ENCODE measurements at regions not wholly inside any gene's neighbourhood (a gene's known extent, or its start where the extent isn't known, plus 50 kb on each side); places are given as distances from the start of the nearest gene placed in this dataset.

DNA sequence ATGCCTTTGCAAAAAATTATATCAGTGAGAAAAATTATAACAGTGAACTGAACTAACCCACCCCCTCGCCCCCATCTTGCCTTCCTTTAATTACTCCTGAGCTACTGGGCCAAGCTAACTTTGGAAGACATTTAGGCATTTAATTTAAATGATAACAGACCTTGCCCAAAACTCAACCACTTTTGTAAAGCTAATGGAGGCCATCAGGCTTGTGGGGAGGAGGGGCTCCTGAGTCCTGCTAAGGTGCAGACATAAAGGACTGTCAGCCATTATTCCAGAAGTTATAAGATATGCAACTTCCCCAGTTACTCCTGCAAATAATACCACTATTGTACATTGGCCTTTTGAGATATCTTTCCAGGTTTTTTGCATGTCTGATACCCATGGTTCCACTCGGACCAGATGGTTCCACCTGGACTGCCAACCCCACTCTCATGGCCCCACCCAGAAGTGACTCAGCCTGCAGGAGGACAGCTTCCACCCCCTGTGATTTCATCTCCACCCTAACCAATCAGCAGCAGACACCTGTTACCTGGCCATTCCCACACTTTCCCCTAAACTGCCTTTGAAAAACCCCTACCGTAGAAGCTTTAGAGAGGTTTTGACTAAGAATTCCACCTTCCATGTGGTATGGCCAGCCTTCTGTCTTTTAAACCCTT, 805.4 kb upstream of the CDH6 start:
- H3K79me2 ChIP-seq (ENCODE audit: control insufficient read depth, insufficient read depth, low read length, poor library complexity): no peaks in the 10 kb centered on the region
- no peak overlapping the region for H3K4me2 ChIP-seq (ENCODE audit: low read length)
- no peaks in the 10 kb centered on the region for H3K9me3 ChIP-seq (ENCODE audit: insufficient read depth, low read depth, low read length)
- H3K23ac ChIP-seq (ENCODE audit: low read length): no peak overlapping the region
- H2BK120ac ChIP-seq (ENCODE audit: insufficient read depth, low read length, poor library complexity): no peak overlapping the region
- no peak overlapping the region for H2BK12ac ChIP-seq (ENCODE audit: low read length)
- H4K91ac ChIP-seq (ENCODE audit: low read depth, low read length): no peak overlapping the region
- no peak overlapping the region for H4K12ac ChIP-seq (ENCODE audit: low read depth, low read length)
- H3K14ac ChIP-seq (ENCODE audit: low read length): no peak overlapping the region
- no peaks in the 10 kb centered on the region for H3K4me1 ChIP-seq (ENCODE audit: control insufficient read depth in 1 of 2, insufficient read depth in 2 of 2, low read length in 2 of 2)
- no peak overlapping the region for H2AFZ ChIP-seq (ENCODE audit: insufficient read depth, low read length, poor library complexity)
- no peak overlapping the region for H2BK5ac ChIP-seq (ENCODE audit: low read depth, low read length, poor library complexity)
- H3K4ac ChIP-seq (ENCODE audit: low read depth, low read length): no peak overlapping the region
- H2AK5ac ChIP-seq (ENCODE audit: low read length): no peak overlapping the region
- no peak overlapping the region for H3K9ac ChIP-seq (ENCODE audit: low read length)
- H4K8ac ChIP-seq (ENCODE audit: low read depth, low read length): no peak overlapping the region
- H3K18ac ChIP-seq (ENCODE audit: low read length): no peak overlapping the region
- no CpG with 5 or more reads among the region's 3 CpGs for WGBS (ENCODE audit: extremely low coverage, insufficient coverage, insufficient read length)
- H3K79me1 ChIP-seq (ENCODE audit: low read length): no peaks in the 10 kb centered on the region
- DNase-seq: no peak
- no peak overlapping the region for H3K27ac ChIP-seq (ENCODE audit: low read depth, low read length)
- H3K27me3 ChIP-seq (ENCODE audit: insufficient read depth, low read length): no peaks in the 10 kb centered on the region
- H3K36me3 ChIP-seq (ENCODE audit: control insufficient read depth in 1 of 2, insufficient read depth in 2 of 2, low read length in 2 of 2): no peaks in the 10 kb centered on the region
- no peak overlapping the region for H3K4me3 ChIP-seq (ENCODE audit: low read depth, low read length)

- Histone ChIP-seq H3K23ac (ENCODE audit: low read length) (no peak overlapping the region), H3K4me2 (ENCODE audit: low read length) (no peak overlapping the region), H3K79me2 (ENCODE audit: control insufficient read depth, insufficient read depth, low read length, poor library complexity) (no peaks in the 10 kb centered on the region), H3K9ac (ENCODE audit: low read length) (no peak overlapping the region), H2AFZ (ENCODE audit: insufficient read depth, low read length, poor library complexity) (no peak overlapping the region), H4K8ac (ENCODE audit: low read depth, low read length) (no peak overlapping the region), H2BK5ac (ENCODE audit: low read depth, low read length, poor library complexity) (no peak overlapping the region), H4K12ac (ENCODE audit: low read depth, low read length) (no peak overlapping the region), H2BK120ac (ENCODE audit: insufficient read depth, low read length, poor library complexity) (no peak overlapping the region), H3K18ac (ENCODE audit: low read length) (no peak overlapping the region), H2AK5ac (ENCODE audit: low read length) (no peak overlapping the region), H3K36me3 (ENCODE audit: control insufficient read depth in 1 of 2, insufficient read depth in 2 of 2, low read length in 2 of 2) (no peaks in the 10 kb centered on the region), H3K9me3 (ENCODE audit: insufficient read depth, low read depth, low read length) (no peaks in the 10 kb centered on the region), H3K4me1 (ENCODE audit: control insufficient read depth in 1 of 2, insufficient read depth in 2 of 2, low read length in 2 of 2) (no peaks in the 10 kb centered on the region), H3K27me3 (ENCODE audit: insufficient read depth, low read length) (no peaks in the 10 kb centered on the region), H3K4me3 (ENCODE audit: low read depth, low read length) (no peak overlapping the region), H3K79me1 (ENCODE audit: low read length) (no peaks in the 10 kb centered on the region), H3K4ac (ENCODE audit: low read depth, low read length) (no peak overlapping the region), H4K91ac (ENCODE audit: low read depth, low read length) (no peak overlapping the region), H3K14ac (ENCODE audit: low read length) (no peak overlapping the region), H3K27ac (ENCODE audit: low read depth, low read length) (no peak overlapping the region), H2BK12ac (ENCODE audit: low read length) (no peak overlapping the region)
- DNase-seq: no peak
- no CpG with 5 or more reads among the region's 2 CpGs for WGBS (ENCODE audit: extremely low coverage, insufficient coverage, insufficient read length)
These were observed 807.7 kb upstream of the CDH6 start for GRCh38 chr5:30385754-30386153.

DNA sequence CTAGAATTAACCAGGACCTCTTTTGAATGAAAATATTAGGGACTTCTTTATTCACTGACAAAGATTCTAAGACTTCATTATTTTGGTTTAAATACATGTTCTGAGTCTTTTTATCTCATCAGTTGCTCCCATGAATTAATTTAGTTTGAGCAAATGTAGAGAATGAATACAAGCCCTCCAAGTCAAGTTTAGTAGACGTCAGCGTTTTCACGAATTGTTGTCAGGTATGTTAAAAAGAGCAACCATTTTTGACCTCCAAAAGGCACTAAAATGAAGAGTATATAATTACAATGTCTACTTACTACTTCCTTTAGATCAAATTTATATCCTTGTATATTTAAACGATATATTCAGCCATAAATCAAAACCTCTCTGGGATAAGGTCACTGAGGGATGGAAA, 809.3 kb upstream of the CDH6 start:
- Histone ChIP-seq H4K8ac (ENCODE audit: low read depth, low read length) (no peak overlapping the region), H3K36me3 (ENCODE audit: control insufficient read depth in 1 of 2, insufficient read depth in 2 of 2, low read length in 2 of 2) (no peaks in the 10 kb centered on the region), H4K91ac (ENCODE audit: low read depth, low read length) (no peak overlapping the region), H3K9me3 (ENCODE audit: insufficient read depth, low read depth, low read length) (no peaks in the 10 kb centered on the region), H3K79me2 (ENCODE audit: control insufficient read depth, insufficient read depth, low read length, poor library complexity) (no peaks in the 10 kb centered on the region), H3K27me3 (ENCODE audit: insufficient read depth, low read length) (no peaks in the 10 kb centered on the region), H3K4ac (ENCODE audit: low read depth, low read length) (no peak overlapping the region), H3K23ac (ENCODE audit: low read length) (no peak overlapping the region), H2AFZ (ENCODE audit: insufficient read depth, low read length, poor library complexity) (no peak overlapping the region), H3K9ac (ENCODE audit: low read length) (no peak overlapping the region), H3K4me2 (ENCODE audit: low read length) (no peak overlapping the region), H3K27ac (ENCODE audit: low read depth, low read length) (no peak overlapping the region), H4K12ac (ENCODE audit: low read depth, low read length) (no peak overlapping the region), H3K18ac (ENCODE audit: low read length) (no peak overlapping the region), H3K4me1 (ENCODE audit: control insufficient read depth in 1 of 2, insufficient read depth in 2 of 2, low read length in 2 of 2) (no peaks in the 10 kb centered on the region), H2BK120ac (ENCODE audit: insufficient read depth, low read length, poor library complexity) (no peak overlapping the region), H3K14ac (ENCODE audit: low read length) (no peak overlapping the region), H3K4me3 (ENCODE audit: low read depth, low read length) (no peak overlapping the region), H2BK12ac (ENCODE audit: low read length) (no peak overlapping the region), H2AK5ac (ENCODE audit: low read length) (no peak overlapping the region), H3K79me1 (ENCODE audit: low read length) (no peaks in the 10 kb centered on the region), H2BK5ac (ENCODE audit: low read depth, low read length, poor library complexity) (no peak overlapping the region)
- DNase-seq: no peak
- WGBS (ENCODE audit: extremely low coverage, insufficient coverage, insufficient read length): no CpG with 5 or more reads among the region's 4 CpGs

DNA sequence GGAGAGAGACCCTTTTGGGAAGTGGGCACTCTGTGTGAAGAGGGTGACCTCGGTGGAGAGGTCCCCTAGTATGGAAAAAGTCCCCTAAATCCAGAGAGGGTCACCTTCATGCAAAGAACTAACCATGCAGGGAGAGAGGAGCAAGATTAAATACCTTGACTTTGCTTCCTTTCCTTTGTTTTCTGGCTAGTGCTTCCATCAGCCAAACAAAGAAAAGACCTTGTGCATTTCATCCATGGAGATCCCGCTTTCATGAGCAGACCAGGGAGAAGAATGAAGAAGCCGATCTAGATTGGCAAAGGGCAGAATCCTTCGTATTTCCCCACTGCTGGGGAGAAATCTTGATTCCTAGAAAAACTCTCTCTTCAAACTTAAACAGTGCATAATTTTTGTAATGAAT, 813.3 kb upstream of the CDH6 start:
- no peak overlapping the region for H2AK5ac ChIP-seq (ENCODE audit: low read length)
- no peak overlapping the region for H3K23ac ChIP-seq (ENCODE audit: low read length)
- no peak overlapping the region for H4K8ac ChIP-seq (ENCODE audit: low read depth, low read length)
- H3K14ac ChIP-seq (ENCODE audit: low read length): no peak overlapping the region
- no peak overlapping the region for H3K18ac ChIP-seq (ENCODE audit: low read length)
- no peak overlapping the region for H3K9ac ChIP-seq (ENCODE audit: low read length)
- no peaks in the 10 kb centered on the region for H3K79me2 ChIP-seq (ENCODE audit: control insufficient read depth, insufficient read depth, low read length, poor library complexity)
- H3K4me1 ChIP-seq (ENCODE audit: control insufficient read depth in 1 of 2, insufficient read depth in 2 of 2, low read length in 2 of 2): no peaks in the 10 kb centered on the region
- no peak overlapping the region for H2BK12ac ChIP-seq (ENCODE audit: low read length)
- H2BK120ac ChIP-seq (ENCODE audit: insufficient read depth, low read length, poor library complexity): no peak overlapping the region
- no peaks in the 10 kb centered on the region for H3K36me3 ChIP-seq (ENCODE audit: control insufficient read depth in 1 of 2, insufficient read depth in 2 of 2, low read length in 2 of 2)
- H4K91ac ChIP-seq (ENCODE audit: low read depth, low read length): no peak overlapping the region
- no peak overlapping the region for H3K4ac ChIP-seq (ENCODE audit: low read depth, low read length)
- no peaks in the 10 kb centered on the region for H3K9me3 ChIP-seq (ENCODE audit: insufficient read depth, low read depth, low read length)
- H3K4me3 ChIP-seq (ENCODE audit: low read depth, low read length): no peak overlapping the region
- H3K27me3 ChIP-seq (ENCODE audit: insufficient read depth, low read length): no peaks in the 10 kb centered on the region
- H4K12ac ChIP-seq (ENCODE audit: low read depth, low read length): no peak overlapping the region
- H3K79me1 ChIP-seq (ENCODE audit: low read length): no peaks in the 10 kb centered on the region
- WGBS (ENCODE audit: extremely low coverage, insufficient coverage, insufficient read length): no CpG with 5 or more reads among the region's 4 CpGs
- no peak overlapping the region for H3K27ac ChIP-seq (ENCODE audit: low read depth, low read length)
- H2BK5ac ChIP-seq (ENCODE audit: low read depth, low read length, poor library complexity): no peak overlapping the region
- no peak overlapping the region for H3K4me2 ChIP-seq (ENCODE audit: low read length)
- H2AFZ ChIP-seq (ENCODE audit: insufficient read depth, low read length, poor library complexity): no peak overlapping the region
- no peak for DNase-seq
